ENCODE measurements at regions not wholly inside any gene's neighbourhood (a gene's known extent, or its start where the extent isn't known, plus 50 kb on each side); places are given as distances from the start of the nearest gene placed in this dataset.

DNA sequence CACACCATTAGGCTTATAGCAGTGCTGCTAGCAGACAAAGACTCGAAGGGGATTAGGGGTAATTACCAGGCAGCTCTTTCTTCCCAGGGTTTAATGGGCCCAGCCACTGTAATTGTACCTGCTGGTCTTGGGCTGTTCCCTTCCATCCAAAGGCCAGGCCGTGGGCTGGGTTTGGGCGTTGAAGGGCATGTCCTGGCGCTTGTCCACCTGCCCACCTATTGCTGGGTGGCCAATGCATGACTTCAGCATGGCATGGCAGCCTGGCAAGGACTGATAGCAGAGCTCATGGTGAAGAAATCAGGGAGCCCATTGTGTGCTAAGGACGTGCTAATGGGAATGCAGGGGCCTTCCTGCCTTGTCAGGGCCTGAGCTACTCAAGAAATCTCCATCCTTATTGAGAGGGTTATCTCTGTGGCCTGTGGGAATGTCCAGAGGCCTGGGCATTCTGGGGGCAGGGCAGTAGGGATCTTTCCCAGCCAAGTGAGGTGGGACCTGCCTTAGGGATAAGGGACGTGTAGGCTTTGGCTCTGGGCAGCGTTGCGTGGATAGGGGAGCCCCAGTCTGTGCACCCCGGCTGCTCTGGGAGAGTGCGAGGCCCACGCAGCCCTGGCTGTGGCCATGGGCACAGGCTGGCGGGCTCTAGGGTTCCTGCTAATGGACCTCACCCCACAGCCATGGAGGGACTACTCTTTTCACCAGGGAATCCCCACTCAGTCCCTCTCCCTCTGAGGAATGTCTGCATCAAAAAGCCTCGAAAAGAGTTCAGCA, 116.1 kb upstream of the PITX1 start:
- TF ChIP-seq CTCF (IDR thresholded peaks at IDR 0.05) (no peak), POLR2AphosphoS5 (IDR thresholded peaks at IDR 0.05) (no peak)
